Upper lobe of left lung (tissue), 6 donors: ENCODE measurements at regions not wholly inside any gene's neighbourhood (a gene's known extent, or its start where the extent isn't known, plus 50 kb on each side); places are given as distances from the start of the nearest gene placed in this dataset.

Experiments
- ATAC-seq, 2 donors: fragments of 200-7000 bp; cut with Tn5 transposase; one replicate each; pipeline ENCODE4 v1.9.1; 2022; ENCODE audit warnings: mild to moderate bottlenecking in 2 of 2, moderate library complexity in 2 of 2; ENCODE audit not compliant: low FRiP score in 2 of 2
- DNase-seq, 2 donors: peaks; one replicate each; pipeline ENCODE4 v3.0.0-alpha.2; 2019 to 2020
- H3K27ac ChIP-seq, 4 donors: fragments of 200-600 bp; sonication (generic); one replicate each; pipeline ENCODE4 v1.5.1; 2016 to 2019
- H3K27me3 ChIP-seq, 4 donors: fragments of 200-600 bp; sonication (generic); one replicate each; pipeline ENCODE4 v1.5.1; 2017 to 2019
- H3K36me3 ChIP-seq, 4 donors: fragments of 200-600 bp; sonication (generic); one replicate each; pipeline ENCODE4 v1.5.1; 2016 to 2019
- H3K4me1 ChIP-seq, 4 donors: fragments of 200-600 bp; sonication (generic); one replicate each; pipeline ENCODE4 v1.5.1; 2018 to 2019
- H3K4me3 ChIP-seq, 4 donors: fragments of 200-600 bp; sonication (generic); one replicate each; pipeline ENCODE4 v1.5.1; 2017 to 2019; ENCODE audit warnings: mild to moderate bottlenecking in 2 of 4, moderate library complexity in 1 of 4
- H3K9me3 ChIP-seq, 4 donors: fragments of 200-600 bp; sonication (generic); one replicate each; pipeline ENCODE4 v1.5.1; 2018 to 2019
- EP300 ChIP-seq, 4 donors: sonication (generic); formaldehyde crosslinking; IDR thresholded peaks; one replicate each; pipeline ENCODE4 v1.5.1; 2017; ENCODE audit warnings: antibody characterized with exemption in 4 of 4, control low read depth in 2 of 4
- POLR2A ChIP-seq, 4 donors: fragments of 450-650 bp; IDR thresholded peaks; one replicate each; pipeline ENCODE4 v1.5.1; 2016 to 2017; ENCODE audit warnings: antibody characterized with exemption in 4 of 4, mild to moderate bottlenecking in 2 of 4
- POLR2AphosphoS5 ChIP-seq, 2 donors: sonication (generic); formaldehyde crosslinking; IDR thresholded peaks; one replicate each; pipeline ENCODE4 v1.5.1; 2017; ENCODE audit warnings: antibody characterized with exemption in 2 of 2
- WGBS, 2 donors: methylation state at CpG; one replicate each; pipeline ENCODE4 v1.1.5; 2017 to 2018; 5-methylcytosine and 5-hydroxymethylcytosine counted together
- TF ChIP-seq, protein P1 (sequence below), 6 experiments: fragments of 450-650 bp in 4 of 6; fragments of 200-600 bp in 2 of 6; sonication (generic) in 2 of 6; IDR thresholded peaks; one replicate each; pipeline ENCODE4 v1.5.1; 2016 to 2019; ENCODE audit warnings: antibody characterized with exemption in 6 of 6
- donor health status: DM: no; HTN: no; CAD: no; lungs with moderate emphysema.
- donor health status: DM: no; HTN: yes; CAD: no; lungs with severe emphysema.

DNA sequence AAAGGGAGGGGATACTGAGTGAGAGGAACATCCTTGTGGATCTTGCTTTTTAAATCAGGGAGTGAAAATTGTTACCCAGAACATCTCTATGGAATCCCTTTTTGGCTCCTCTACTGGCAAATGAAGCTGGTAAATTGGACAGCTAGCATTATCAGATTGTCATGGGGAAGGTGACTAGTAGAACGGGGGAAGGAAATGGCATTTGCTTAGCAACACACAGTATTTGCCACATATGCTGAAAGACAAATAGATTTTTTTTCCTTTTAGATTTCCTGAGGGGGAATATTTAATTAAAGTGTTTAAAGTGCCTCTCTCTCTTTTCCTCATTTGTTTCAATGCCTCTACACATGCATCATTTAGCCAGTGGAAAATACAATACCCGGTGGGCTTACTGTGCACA lies 573.5 kb downstream of the BCKDHB start:
- ATAC-seq (no peak), DNase-seq (no peak)
- WGBS, 2 donors, result 63 to 68% methylated on average over 2 of the region's 2 CpGs
- H3K4me1 ChIP-seq, result no peaks in the 10 kb centered on the region
- no peaks in the 10 kb centered on the region for H3K36me3 ChIP-seq
- no peak overlapping the region for H3K4me3 ChIP-seq
- peaks cover 0 to 4% (median 0%) of the 10 kb centered on the region in 4 donors for H3K9me3 ChIP-seq
- TF ChIP-seq POLR2A (IDR thresholded peaks at IDR 0.05) (no peak), EP300 (IDR thresholded peaks at IDR 0.05) (no peak), POLR2AphosphoS5 (IDR thresholded peaks at IDR 0.05) (no peak)
- TF ChIP-seq, protein P1, sequence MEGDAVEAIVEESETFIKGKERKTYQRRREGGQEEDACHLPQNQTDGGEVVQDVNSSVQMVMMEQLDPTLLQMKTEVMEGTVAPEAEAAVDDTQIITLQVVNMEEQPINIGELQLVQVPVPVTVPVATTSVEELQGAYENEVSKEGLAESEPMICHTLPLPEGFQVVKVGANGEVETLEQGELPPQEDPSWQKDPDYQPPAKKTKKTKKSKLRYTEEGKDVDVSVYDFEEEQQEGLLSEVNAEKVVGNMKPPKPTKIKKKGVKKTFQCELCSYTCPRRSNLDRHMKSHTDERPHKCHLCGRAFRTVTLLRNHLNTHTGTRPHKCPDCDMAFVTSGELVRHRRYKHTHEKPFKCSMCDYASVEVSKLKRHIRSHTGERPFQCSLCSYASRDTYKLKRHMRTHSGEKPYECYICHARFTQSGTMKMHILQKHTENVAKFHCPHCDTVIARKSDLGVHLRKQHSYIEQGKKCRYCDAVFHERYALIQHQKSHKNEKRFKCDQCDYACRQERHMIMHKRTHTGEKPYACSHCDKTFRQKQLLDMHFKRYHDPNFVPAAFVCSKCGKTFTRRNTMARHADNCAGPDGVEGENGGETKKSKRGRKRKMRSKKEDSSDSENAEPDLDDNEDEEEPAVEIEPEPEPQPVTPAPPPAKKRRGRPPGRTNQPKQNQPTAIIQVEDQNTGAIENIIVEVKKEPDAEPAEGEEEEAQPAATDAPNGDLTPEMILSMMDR (IDR thresholded peaks at IDR 0.05), result no peak
- H3K27me3 ChIP-seq, result no peaks in the 10 kb centered on the region
- H3K27ac ChIP-seq, result no peak overlapping the region

DNA sequence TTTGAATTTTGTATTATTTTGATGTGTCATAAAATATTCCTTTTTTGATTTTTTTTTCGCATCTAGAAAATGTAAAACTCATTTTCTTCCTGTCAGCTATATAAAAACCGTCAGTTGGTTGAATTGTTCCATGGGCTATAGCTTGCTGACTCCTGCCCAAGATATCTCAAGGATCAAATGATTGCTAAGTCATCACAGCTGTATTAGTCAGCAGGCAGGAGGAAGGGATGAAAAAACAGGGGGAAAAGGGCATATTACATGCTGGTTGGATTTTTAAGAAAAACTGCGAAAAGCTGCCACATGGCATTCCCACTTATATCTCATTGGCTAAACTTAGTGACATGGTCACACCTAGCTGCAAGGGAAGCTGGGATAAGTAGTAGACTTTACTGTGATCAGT lies 569.9 kb downstream of the BCKDHB start:
- WGBS, 2 donors, result 79 to 84% methylated on average over 3 of the region's 3 CpGs
- H3K9me3 ChIP-seq, result peaks cover 0 to 4% (median 0%) of the 10 kb centered on the region in 4 donors
- no peaks in the 10 kb centered on the region for H3K36me3 ChIP-seq
- H3K4me3 ChIP-seq, result no peak overlapping the region
- no peak overlapping the region for H3K27ac ChIP-seq
- ATAC-seq (no peak), DNase-seq (no peak)
- no peaks in the 10 kb centered on the region for H3K27me3 ChIP-seq
- H3K4me1 ChIP-seq, result no peaks in the 10 kb centered on the region
- TF ChIP-seq EP300 (IDR thresholded peaks at IDR 0.05) (no peak), POLR2A (IDR thresholded peaks at IDR 0.05) (no peak)

DNA sequence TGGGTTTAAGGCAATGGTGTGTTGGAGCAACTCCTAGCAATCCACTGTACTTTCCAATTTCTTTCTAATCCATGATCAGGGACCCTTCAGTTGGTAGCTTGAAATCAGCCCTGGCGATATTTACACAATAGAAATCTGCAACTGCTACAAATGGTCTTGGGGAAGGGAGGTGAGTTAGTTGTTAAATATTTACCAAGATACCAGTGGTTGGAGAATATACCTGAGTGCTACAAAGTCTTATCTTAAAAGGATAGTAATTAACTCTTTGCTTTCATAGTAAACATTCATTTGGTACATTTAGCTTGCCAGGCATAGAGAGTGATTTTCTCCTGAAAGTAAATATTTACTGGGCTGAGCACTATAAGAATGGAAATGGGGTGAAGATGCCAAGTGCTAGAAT lies 568.2 kb downstream of the BCKDHB start:
- Histone ChIP-seq H3K4me1 (no peaks in the 10 kb centered on the region), H3K27me3 (no peaks in the 10 kb centered on the region), H3K9me3 (peaks cover 0 to 4% (median 0%) of the 10 kb centered on the region in 4 donors), H3K4me3 (no peak overlapping the region), H3K27ac (no peak overlapping the region), H3K36me3 (no peaks in the 10 kb centered on the region)
- TF ChIP-seq POLR2A (IDR thresholded peaks at IDR 0.05) (no peak), EP300 (IDR thresholded peaks at IDR 0.05) (no peak), POLR2AphosphoS5 (IDR thresholded peaks at IDR 0.05) (no peak)
- TF ChIP-seq, protein P1 (IDR thresholded peaks at IDR 0.05), result no peak
- 70 to 71% methylated on average over 1 of the region's 1 CpG for WGBS, 2 donors
- ATAC-seq (no peak), DNase-seq (no peak)

DNA sequence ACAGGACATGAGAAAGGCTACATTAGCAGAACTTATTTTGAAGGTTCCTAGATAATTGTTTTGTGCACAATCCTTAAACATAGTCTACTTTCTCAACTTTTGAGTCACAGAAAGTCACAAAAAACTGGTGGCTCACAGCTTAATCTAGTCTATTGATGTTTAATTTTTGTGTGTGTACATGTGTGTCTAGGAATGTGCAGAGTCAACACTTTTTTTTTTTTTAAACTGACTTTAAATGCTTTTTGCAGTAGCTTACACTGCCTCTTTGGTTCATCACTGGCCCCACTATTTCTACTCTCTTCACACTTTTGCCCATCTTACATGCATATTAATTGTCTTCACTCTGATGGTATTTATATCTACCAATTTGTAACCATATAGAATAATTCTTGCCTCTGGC lies 566.9 kb downstream of the BCKDHB start:
- H3K27ac ChIP-seq, result no peak overlapping the region
- H3K9me3 ChIP-seq, result peaks cover 0 to 4% (median 0%) of the 10 kb centered on the region in 4 donors
- H3K27me3 ChIP-seq, result no peaks in the 10 kb centered on the region
- DNase-seq (no peak), ATAC-seq (no peak)
- no peak overlapping the region for H3K4me3 ChIP-seq
- TF ChIP-seq, protein P1 (IDR thresholded peaks at IDR 0.05), result no peak
- TF ChIP-seq POLR2AphosphoS5 (IDR thresholded peaks at IDR 0.05) (no peak), EP300 (IDR thresholded peaks at IDR 0.05) (no peak), POLR2A (IDR thresholded peaks at IDR 0.05) (no peak)
- H3K36me3 ChIP-seq, result no peaks in the 10 kb centered on the region
- H3K4me1 ChIP-seq, result no peaks in the 10 kb centered on the region

DNA sequence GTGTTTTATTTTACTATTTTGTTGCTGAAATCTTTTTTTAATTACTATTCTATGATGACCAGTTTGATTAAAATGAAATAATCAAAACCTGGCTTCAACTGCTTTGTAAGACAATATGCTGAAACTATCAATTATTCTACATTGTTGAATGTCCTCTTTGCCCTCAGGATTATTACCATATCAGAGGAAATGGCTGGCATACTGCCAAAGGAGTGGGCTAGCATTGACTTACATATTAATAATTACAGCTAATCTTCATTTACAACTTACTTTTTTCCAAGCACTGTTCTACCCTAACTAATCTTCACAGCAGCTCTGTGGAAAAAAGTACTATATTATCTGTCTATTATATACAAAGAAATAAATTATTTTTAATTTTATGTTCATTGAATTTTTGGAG lies 560.5 kb downstream of the BCKDHB start:
- Histone ChIP-seq H3K36me3 (no peaks in the 10 kb centered on the region), H3K27me3 (no peaks in the 10 kb centered on the region), H3K4me3 (no peak overlapping the region), H3K9me3 (no peaks in the 10 kb centered on the region), H3K27ac (no peak overlapping the region), H3K4me1 (no peaks in the 10 kb centered on the region)
- TF ChIP-seq POLR2A (IDR thresholded peaks at IDR 0.05), result no peak
- TF ChIP-seq POLR2AphosphoS5 (IDR thresholded peaks at IDR 0.05), result no peak
- TF ChIP-seq EP300 (IDR thresholded peaks at IDR 0.05), result no peak
- TF ChIP-seq, protein P1 (IDR thresholded peaks at IDR 0.05), result no peak
- no peak for DNase-seq
- ATAC-seq, result no peak
